ENCODE measurements at regions not wholly inside any gene's neighbourhood (a gene's known extent, or its start where the extent isn't known, plus 50 kb on each side); places are given as distances from the start of the nearest gene placed in this dataset.

DNA sequence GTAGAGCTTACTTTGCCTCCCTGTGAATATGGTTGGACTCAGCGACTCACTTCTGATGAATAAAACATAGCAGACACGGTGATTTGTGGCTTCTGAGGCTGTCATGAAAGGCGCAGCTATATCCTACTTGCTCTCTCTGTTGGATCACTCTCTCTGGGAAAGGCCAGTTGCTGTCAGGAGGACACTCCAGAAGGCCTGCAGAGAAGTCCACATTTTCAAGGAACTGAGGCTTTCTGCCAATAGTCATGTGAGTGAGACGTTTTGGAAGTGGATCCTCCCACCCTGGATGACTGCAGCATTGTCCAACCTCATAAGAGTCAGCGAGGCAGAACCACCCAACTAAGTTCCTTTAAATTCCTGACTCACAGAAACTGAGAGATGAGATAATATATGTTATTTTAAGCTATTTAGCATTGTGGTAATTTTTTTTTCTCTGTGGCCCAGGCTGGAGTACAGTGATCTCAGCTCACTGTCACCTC, 156.0 kb upstream of the MAST4 start:
- in situ Hi-C loops (cut with HindIII; ENCODE audit: extremely low pct_ligation_motif_present, low pct_unique_long_range_greater_than_20kb) (no loop called here), intact Hi-C loops (cut with micrococcal nuclease; ENCODE audit: unreplicated experiment) (no loop called here)
- no TSS peak for BruUV-seq (replicated peaks)
- Histone ChIP-seq H3K9ac (ENCODE audit: insufficient read depth, low read depth, low read length) (no peak overlapping the region), H3K4me2 (ENCODE audit: low read depth, low read length) (no peak overlapping the region), H3K4me1 (ENCODE audit: insufficient read depth, low read length) (no peaks in the 10 kb centered on the region), H3K27me3 (ENCODE audit: control insufficient read depth in 1 of 2, insufficient read depth in 2 of 2, low read length in 2 of 2) (no peaks in the 10 kb centered on the region), H3K36me3 (replicated peaks in 1 of 2; ENCODE audit: control insufficient read depth in 1 of 2, insufficient read depth in 2 of 2, low read length in 2 of 2) (no peaks in the 10 kb centered on the region), H2AFZ (ENCODE audit: low read length) (no peak overlapping the region), H3K9me3 (ENCODE audit: low read length) (no peaks in the 10 kb centered on the region), H4K20me1 (ENCODE audit: insufficient read depth, low read length) (no peaks in the 10 kb centered on the region), H3K27ac (ENCODE audit: extremely low read length, insufficient read depth, low read length) (no peak overlapping the region), H3K79me2 (ENCODE audit: insufficient read depth, low read length) (no peaks in the 10 kb centered on the region), H3K4me3 (replicated peaks in 1 of 3; ENCODE audit: insufficient read depth in 1 of 3, low read depth in 2 of 3, low read length in 3 of 3) (no peak overlapping the region)
- ATAC-seq (no peak), FAIRE-seq (no peak), DNase-seq (ENCODE audit: low spot score) (no peak)
- 0% methylated on average over 4 of the region's 5 CpGs for WGBS (ENCODE audit: low lambda C conversion rate)
- no peak for TF ChIP-seq SNRNP70 (IDR thresholded peaks at IDR 0.05; ENCODE audit: low read depth, low read length)
- TF ChIP-seq ZKSCAN5 (CRISPR knock-in tag; IDR thresholded peaks at IDR 0.05): no peak
- no peak for TF ChIP-seq ZSCAN21 (CRISPR knock-in tag; IDR thresholded peaks at IDR 0.05; ENCODE audit: borderline replicate concordance)
- TF ChIP-seq ZNF101 (CRISPR knock-in tag; IDR thresholded peaks at IDR 0.05; ENCODE audit: borderline replicate concordance, low read depth): no peak
- TF ChIP-seq ZFX (CRISPR knock-in tag; IDR thresholded peaks at IDR 0.05; ENCODE audit: low read depth): no peak
- TF ChIP-seq HHEX (CRISPR knock-in tag; IDR thresholded peaks at IDR 0.05): no peak
- TF ChIP-seq TGIF2 (CRISPR knock-in tag; IDR thresholded peaks at IDR 0.05): no peak
- TF ChIP-seq ADNP (CRISPR knock-in tag; IDR thresholded peaks at IDR 0.05): no peak
- TF ChIP-seq, protein P1, sequence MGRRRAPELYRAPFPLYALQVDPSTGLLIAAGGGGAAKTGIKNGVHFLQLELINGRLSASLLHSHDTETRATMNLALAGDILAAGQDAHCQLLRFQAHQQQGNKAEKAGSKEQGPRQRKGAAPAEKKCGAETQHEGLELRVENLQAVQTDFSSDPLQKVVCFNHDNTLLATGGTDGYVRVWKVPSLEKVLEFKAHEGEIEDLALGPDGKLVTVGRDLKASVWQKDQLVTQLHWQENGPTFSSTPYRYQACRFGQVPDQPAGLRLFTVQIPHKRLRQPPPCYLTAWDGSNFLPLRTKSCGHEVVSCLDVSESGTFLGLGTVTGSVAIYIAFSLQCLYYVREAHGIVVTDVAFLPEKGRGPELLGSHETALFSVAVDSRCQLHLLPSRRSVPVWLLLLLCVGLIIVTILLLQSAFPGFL (CRISPR knock-in tag; IDR thresholded peaks at IDR 0.05): no peak
- TF ChIP-seq ZC3H4 (CRISPR knock-in tag; IDR thresholded peaks at IDR 0.05; ENCODE audit: borderline replicate concordance): no peak
- no peak for TF ChIP-seq TSC22D2 (CRISPR knock-in tag; IDR thresholded peaks at IDR 0.05; ENCODE audit: borderline replicate concordance)
- TF ChIP-seq, protein P2, sequence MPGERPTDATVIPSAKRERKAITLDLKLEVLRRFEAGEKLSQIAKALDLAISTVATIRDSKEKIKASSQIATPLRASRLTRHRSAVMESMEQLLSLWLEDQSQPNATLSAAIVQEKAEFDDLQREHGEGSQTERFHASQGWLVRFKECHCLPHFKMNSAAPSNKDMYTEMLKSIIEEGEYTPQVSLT (CRISPR knock-in tag; IDR thresholded peaks at IDR 0.05; ENCODE audit: borderline replicate concordance, low read depth): no peak
- TF ChIP-seq GATA4 (IDR thresholded peaks at IDR 0.05; ENCODE audit: borderline replicate concordance, low read depth): no peak
- no peak for TF ChIP-seq FOXK2 (IDR thresholded peaks at IDR 0.05)
- TF ChIP-seq HNF4G (IDR thresholded peaks at IDR 0.05; ENCODE audit: borderline replicate concordance, low read depth, low read length): no peak
- TF ChIP-seq HNF4G (CRISPR knock-in tag; IDR thresholded peaks at IDR 0.05; ENCODE audit: borderline replicate concordance, low read depth): no peak
- TF ChIP-seq ZNF232 (CRISPR knock-in tag; IDR thresholded peaks at IDR 0.05; ENCODE audit: borderline replicate concordance): no peak
- POLR2A ChIA-PET: no interaction called here
- CTCF ChIA-PET (ENCODE audit: low intra/inter-chr PET ratio, low total read pairs): no interaction called here
